AG09309 (cell line): ENCODE measurements at regions not wholly inside any gene's neighbourhood (a gene's known extent, or its start where the extent isn't known, plus 50 kb on each side); places are given as distances from the start of the nearest gene placed in this dataset.

Source experiments
- DNase-seq: peaks from one replicate; pipeline ENCODE4 v3.0.0-alpha.2; 2010; ENCODE audit warnings: low read depth
- H3K4me3 ChIP-seq: 2 replicates; pipeline ENCODE4 v1.5.1; 2011; ENCODE audit warnings: mild to moderate bottlenecking, low read depth, low read length, moderate library complexity; ENCODE audit not compliant: control insufficient read depth
- CTCF ChIP-seq: IDR thresholded peaks from 2 replicates; pipeline ENCODE4 v1.5.1; 2011; ENCODE audit warnings: mild to moderate bottlenecking, low read depth, low read length, inconsistent platforms; ENCODE audit not compliant: insufficient read depth, control insufficient read depth; ENCODE audit errors: missing control alignments

DNA sequence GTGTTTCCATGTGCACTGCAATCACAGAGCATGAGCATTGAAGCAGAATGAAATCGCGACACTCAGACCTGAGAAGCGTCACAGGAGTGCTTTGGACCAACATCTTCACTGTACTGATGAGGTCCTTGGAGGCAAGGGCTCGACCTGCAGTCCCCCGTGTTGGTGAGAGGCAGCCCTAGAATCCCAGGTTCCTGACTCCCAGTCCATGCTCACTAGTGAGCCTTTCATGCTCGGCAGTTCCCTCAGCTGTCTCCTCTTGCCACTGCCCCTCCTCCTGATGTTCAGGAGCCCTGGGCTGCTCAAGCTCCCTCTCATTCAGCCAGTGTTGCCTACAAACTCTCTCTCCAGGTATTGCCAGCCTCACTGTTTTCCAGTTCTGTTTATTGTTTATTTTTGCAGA, 291.4 kb downstream of the DYSF start:
- no peak for DNase-seq
- no peak for TF ChIP-seq CTCF
- no peak overlapping the region for H3K4me3 ChIP-seq

- no peak overlapping the region for H3K4me3 ChIP-seq
- no peak for DNase-seq
- TF ChIP-seq CTCF, result no peak
Observed at GRCh38 chr2:71743995-71744675, 290.8 kb downstream of the DYSF start.

DNA sequence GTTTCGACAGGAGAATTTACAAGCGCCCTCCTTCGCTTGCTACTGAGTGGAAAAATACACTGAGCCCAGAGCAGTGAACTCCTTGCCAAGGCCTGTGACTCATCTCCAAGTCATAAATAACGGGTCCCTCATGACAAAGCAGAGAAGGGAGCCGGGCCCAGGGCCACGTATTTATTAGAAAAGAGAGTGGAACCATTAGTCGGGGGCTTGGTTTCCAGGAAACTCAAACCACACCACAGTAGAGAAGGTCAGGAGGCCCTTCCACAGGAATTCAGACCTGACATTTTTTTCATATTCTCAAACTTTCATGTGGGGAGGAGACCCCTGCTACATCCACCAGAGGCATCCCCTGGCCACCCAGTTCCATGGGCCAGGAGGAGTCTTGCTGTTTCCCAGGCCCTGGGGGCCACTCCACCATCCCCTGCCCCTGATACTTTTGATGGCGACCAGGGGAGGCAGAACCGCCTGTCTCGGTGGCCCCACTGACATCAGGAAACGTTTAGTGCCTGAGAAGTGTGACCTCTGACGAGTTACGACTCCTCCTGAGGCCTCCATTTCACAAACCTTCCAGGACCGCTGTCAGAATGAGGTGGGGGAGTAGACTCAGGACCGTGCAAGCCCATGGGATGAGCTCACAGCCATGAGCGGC, 289.7 kb downstream of the DYSF start:
- TF ChIP-seq CTCF, result no peak
- peak; percentile 84 for DNase-seq
- H3K4me3 ChIP-seq, result no peak overlapping the region

DNA sequence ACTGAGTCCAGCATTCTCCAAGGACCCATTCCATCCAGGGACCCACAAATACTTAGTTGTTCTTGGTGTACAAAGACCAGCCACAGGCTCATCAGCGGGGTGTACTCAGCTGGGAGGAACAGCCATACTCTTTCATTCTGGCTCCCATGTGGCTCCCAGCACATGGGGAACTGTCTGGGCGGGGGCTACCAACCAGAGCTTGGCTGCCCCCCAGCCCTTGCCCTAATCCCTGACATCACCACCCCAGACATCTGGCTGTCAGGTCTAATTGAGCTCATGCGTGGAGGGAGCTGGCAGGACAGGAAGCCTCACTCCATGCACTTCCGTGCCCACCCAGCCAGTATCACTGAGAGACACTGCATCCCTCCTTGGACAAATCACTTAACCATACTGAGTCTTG, 283.6 kb downstream of the DYSF start:
- H3K4me3 ChIP-seq, result no peak overlapping the region
- DNase-seq, result no peak
- TF ChIP-seq CTCF, result no peak

- no peak for TF ChIP-seq CTCF
- DNase-seq, result no peak
- no peak overlapping the region for H3K4me3 ChIP-seq
Observed at GRCh38 chr2:71736091-71736861, 282.9 kb downstream of the DYSF start.
